HEK293 (cell line): ENCODE measurements at regions not wholly inside any gene's neighbourhood (a gene's known extent, or its start where the extent isn't known, plus 50 kb on each side); places are given as distances from the start of the nearest gene placed in this dataset.

Experiments
- CTCF ChIP-seq: fragments of 450-650 bp; formaldehyde crosslinking; IDR thresholded peaks from 2 replicates; pipeline ENCODE4 v1.5.1; 2016; ENCODE audit warnings: missing biosample characterization, missing genetic modification characterization
- KLF9 ChIP-seq: fragments of 450-650 bp; formaldehyde crosslinking; IDR thresholded peaks from 2 replicates; pipeline ENCODE4 v1.5.1; 2016; ENCODE audit warnings: missing biosample characterization, missing genetic modification characterization, low read depth
- ZNF10 ChIP-seq: fragments of 450-650 bp; formaldehyde crosslinking; IDR thresholded peaks from 2 replicates; pipeline ENCODE4 v1.5.1; 2017; ENCODE audit warnings: missing biosample characterization, missing genetic modification characterization
- ZNF24 ChIP-seq: fragments of 450-650 bp; formaldehyde crosslinking; IDR thresholded peaks from 2 replicates; pipeline ENCODE4 v1.5.1; 2016; ENCODE audit warnings: missing biosample characterization, missing genetic modification characterization
- ZNF324 ChIP-seq: fragments of 450-650 bp; formaldehyde crosslinking; IDR thresholded peaks from 2 replicates; pipeline ENCODE4 v1.5.1; 2016; ENCODE audit warnings: missing biosample characterization, missing genetic modification characterization
- ZNF449 ChIP-seq: fragments of 450-650 bp; formaldehyde crosslinking; IDR thresholded peaks from 2 replicates; pipeline ENCODE4 v1.5.1; 2017; ENCODE audit warnings: missing biosample characterization, mild to moderate bottlenecking, missing genetic modification characterization, moderate library complexity
- ZNF513 ChIP-seq: fragments of 450-650 bp; IDR thresholded peaks from 2 replicates; pipeline ENCODE4 v1.5.1; 2018; ENCODE audit warnings: missing biosample characterization, missing genetic modification characterization
- ZNF670 ChIP-seq: fragments of 450-650 bp; formaldehyde crosslinking; IDR thresholded peaks from 2 replicates; pipeline ENCODE4 v1.5.1; 2016; ENCODE audit warnings: missing biosample characterization, missing genetic modification characterization, low read depth
- ZNF704 ChIP-seq: fragments of 450-650 bp; formaldehyde crosslinking; IDR thresholded peaks from 2 replicates; pipeline ENCODE4 v1.5.1; 2016; ENCODE audit warnings: missing biosample characterization, missing genetic modification characterization
- ZNF792 ChIP-seq: fragments of 450-650 bp; formaldehyde crosslinking; IDR thresholded peaks from 2 replicates; pipeline ENCODE4 v1.5.1; 2016; ENCODE audit warnings: missing biosample characterization, missing genetic modification characterization

GRCh38 chr15:62805502-62805901 lies 237.0 kb upstream of the TPM1 start:
- TF ChIP-seq CTCF (tag by site-specific recombination), result no peak
- no peak for TF ChIP-seq KLF9 (tag by site-specific recombination)
- TF ChIP-seq ZNF324 (tag by site-specific recombination), result no peak
- no peak for TF ChIP-seq ZNF449
- no peak for TF ChIP-seq ZNF24 (tag by site-specific recombination)
- no peak for TF ChIP-seq ZNF10
- no peak for TF ChIP-seq ZNF513 (tag by site-specific recombination)
- no peak for TF ChIP-seq ZNF670 (tag by site-specific recombination)
- no peak for TF ChIP-seq ZNF704 (tag by site-specific recombination)
- no peak for TF ChIP-seq ZNF792
